ENCODE measurements at regions not wholly inside any gene's neighbourhood (a gene's known extent, or its start where the extent isn't known, plus 50 kb on each side); places are given as distances from the start of the nearest gene placed in this dataset.

GRCh38 chr4:138317175-138317748 is 75.1 kb upstream of the SLC7A11 start:
- peaks cover 5% of the 10 kb centered on the region for H3K9me3 Mint-ChIP-seq

GRCh38 chr4:138312536-138312911 is 70.4 kb upstream of the SLC7A11 start:
- peaks cover 13% of the 10 kb centered on the region for H3K4me1 Mint-ChIP-seq (ENCODE audit: unreplicated experiment)
- no peaks in the 10 kb centered on the region for H3K36me3 Mint-ChIP-seq
- peaks cover 6% of the 10 kb centered on the region for H3K9me3 Mint-ChIP-seq

More at GRCh38 chr4:138317175-138317748, 75.1 kb upstream of the SLC7A11 start:
- DNase-seq (ENCODE audit: extremely low spot score, unreplicated experiment), result no peak
- H3K27ac Mint-ChIP-seq, result no peak overlapping the region
- no peak for TF ChIP-seq CTCF (conservative IDR thresholded peaks at IDR 0.05)
- no peaks in the 10 kb centered on the region for H3K36me3 Mint-ChIP-seq
- no peaks in the 10 kb centered on the region for H3K4me1 Mint-ChIP-seq (ENCODE audit: unreplicated experiment)
- H3K4me3 Mint-ChIP-seq, result no peak overlapping the region
- H3K27me3 Mint-ChIP-seq, result peaks cover 3% of the 10 kb centered on the region

GRCh38 chr4:138311771-138312535 is 69.8 kb upstream of the SLC7A11 start:
- no peak for TF ChIP-seq CTCF (conservative IDR thresholded peaks at IDR 0.05)
- DNase-seq (ENCODE audit: extremely low spot score, unreplicated experiment), result no peak
- Mint-ChIP-seq H3K27me3 (no peaks in the 10 kb centered on the region), H3K36me3 (no peaks in the 10 kb centered on the region), H3K9me3 (peaks cover 11% of the 10 kb centered on the region), H3K27ac (no peak overlapping the region), H3K4me1 (ENCODE audit: unreplicated experiment) (peaks cover 13% of the 10 kb centered on the region), H3K4me3 (no peak overlapping the region)

More at GRCh38 chr4:138312536-138312911, 70.4 kb upstream of the SLC7A11 start:
- H3K4me3 Mint-ChIP-seq, result no peak overlapping the region
- H3K27ac Mint-ChIP-seq, result no peak overlapping the region
- no peak for DNase-seq (ENCODE audit: extremely low spot score, unreplicated experiment)
- TF ChIP-seq CTCF (conservative IDR thresholded peaks at IDR 0.05), result no peak
- no peaks in the 10 kb centered on the region for H3K27me3 Mint-ChIP-seq

GRCh38 chr4:138310991-138311390 is 68.8 kb upstream of the SLC7A11 start:
- no peak overlapping the region for H3K4me3 Mint-ChIP-seq
- no peak overlapping the region for H3K27ac Mint-ChIP-seq
- DNase-seq (ENCODE audit: extremely low spot score, unreplicated experiment), result no peak
- H3K36me3 Mint-ChIP-seq, result no peaks in the 10 kb centered on the region
- H3K4me1 Mint-ChIP-seq (ENCODE audit: unreplicated experiment), result peaks cover 13% of the 10 kb centered on the region
- H3K27me3 Mint-ChIP-seq, result no peaks in the 10 kb centered on the region
- no peak for TF ChIP-seq CTCF (conservative IDR thresholded peaks at IDR 0.05)
- peaks cover 8% of the 10 kb centered on the region for H3K9me3 Mint-ChIP-seq

- Mint-ChIP-seq H3K9me3 (peaks cover 5% of the 10 kb centered on the region), H3K4me3 (no peak overlapping the region), H3K4me1 (ENCODE audit: unreplicated experiment) (peaks cover 13% of the 10 kb centered on the region), H3K27me3 (no peaks in the 10 kb centered on the region), H3K36me3 (no peaks in the 10 kb centered on the region), H3K27ac (no peak overlapping the region)
- no peak for DNase-seq (ENCODE audit: extremely low spot score, unreplicated experiment)
- no peak for TF ChIP-seq CTCF (conservative IDR thresholded peaks at IDR 0.05)
Measured at GRCh38 chr4:138310498-138310897, 68.3 kb upstream of the SLC7A11 start.

Data from type B pancreatic cell (in vitro differentiated cells).